Stimulated activated naive CD8-positive, alpha-beta T cell treated with anti-CD3 and anti-CD28 coated beads, Interleukin-15, amount 100 ng/mL, for 72 hours (primary cell): ENCODE measurements at regions not wholly inside any gene's neighbourhood (a gene's known extent, or its start where the extent isn't known, plus 50 kb on each side); places are given as distances from the start of the nearest gene placed in this dataset.
"Not testable (repeated sequence)": the region's sequence is repeated elsewhere in the genome, so short reads cannot be mapped to it uniquely, and the experiment has no call there.

Experiments used
- ATAC-seq: fragments of 150-1000 bp; cut with Tn5 transposase; 2 replicates; pipeline ENCODE4 v1.10.0; 2021; ENCODE audit warnings: mild to moderate bottlenecking, moderate library complexity
- DNase-seq, 2 donors: peaks; one replicate each; pipeline ENCODE4 v3.0.0; 2021 to 2022
- H3K27ac Mint-ChIP-seq, 2 donors: one replicate each; pipeline ENCODE4 v1.8.0; 2022; ENCODE audit warnings: mild to moderate bottlenecking in 2 of 2, mixed read lengths in 2 of 2, moderate library complexity in 2 of 2
- H3K27me3 Mint-ChIP-seq: one replicate; pipeline ENCODE4 v1.8.0; 2022; ENCODE audit warnings: mixed read lengths
- H3K4me1 Mint-ChIP-seq: one replicate; pipeline ENCODE4 v1.8.0; 2022; ENCODE audit warnings: mild to moderate bottlenecking, mixed read lengths
- H3K4me3 Mint-ChIP-seq, 2 donors: one replicate each; pipeline ENCODE4 v1.8.0; 2022; ENCODE audit warnings: mild to moderate bottlenecking in 2 of 2, mixed read lengths in 2 of 2, moderate library complexity in 1 of 2
- H3K9me3 Mint-ChIP-seq, 2 donors: one replicate each; pipeline ENCODE4 v1.8.0; 2022; ENCODE audit warnings: mixed read lengths in 2 of 2

- not testable (repeated sequence) for H3K4me3 Mint-ChIP-seq, DNase-seq, ATAC-seq, H3K27ac Mint-ChIP-seq, H3K27me3 Mint-ChIP-seq, H3K4me1 Mint-ChIP-seq, H3K9me3 Mint-ChIP-seq
Observed at GRCh38 chr2:184327805-184328204, 270.5 kb upstream of the ZNF804A start.

- not testable (repeated sequence) for H3K4me1 Mint-ChIP-seq, H3K27me3 Mint-ChIP-seq, H3K27ac Mint-ChIP-seq
Observed at GRCh38 chr2:184330561-184330960, 267.8 kb upstream of the ZNF804A start.

GRCh38 chr2:184336688-184337087, 261.6 kb upstream of the ZNF804A start:
- ATAC-seq = no peak
- no peak overlapping the region for H3K4me3 Mint-ChIP-seq
- no peak for DNase-seq

More at GRCh38 chr2:184330561-184330960, 267.8 kb upstream of the ZNF804A start:
- not testable (repeated sequence) for ATAC-seq, H3K4me3 Mint-ChIP-seq, H3K9me3 Mint-ChIP-seq, DNase-seq

GRCh38 chr2:184338771-184339170, 259.6 kb upstream of the ZNF804A start:
- no peak for ATAC-seq
- Mint-ChIP-seq H3K27ac (no peak overlapping the region), H3K4me1 (no peaks in the 10 kb centered on the region), H3K9me3 (no peaks in the 10 kb centered on the region), H3K4me3 (no peak overlapping the region), H3K27me3 (no peaks in the 10 kb centered on the region)
- no peak for DNase-seq

More at GRCh38 chr2:184336688-184337087, 261.6 kb upstream of the ZNF804A start:
- H3K4me1 Mint-ChIP-seq = no peaks in the 10 kb centered on the region
- no peaks in the 10 kb centered on the region for H3K27me3 Mint-ChIP-seq
- no peak overlapping the region for H3K27ac Mint-ChIP-seq
- no peaks in the 10 kb centered on the region for H3K9me3 Mint-ChIP-seq

- no peak for DNase-seq
- H3K9me3 Mint-ChIP-seq = no peaks in the 10 kb centered on the region
- H3K27ac Mint-ChIP-seq = no peak overlapping the region
- no peak for ATAC-seq
- H3K4me1 Mint-ChIP-seq = no peaks in the 10 kb centered on the region
- no peak overlapping the region for H3K4me3 Mint-ChIP-seq
- no peaks in the 10 kb centered on the region for H3K27me3 Mint-ChIP-seq
Observed at GRCh38 chr2:184339966-184340365, 258.4 kb upstream of the ZNF804A start.

- ATAC-seq (no peak), DNase-seq (no peak)
- H3K4me3 Mint-ChIP-seq = no peak overlapping the region
- no peaks in the 10 kb centered on the region for H3K4me1 Mint-ChIP-seq
- H3K9me3 Mint-ChIP-seq = peaks cover 11 to 13% of the 10 kb centered on the region in 2 donors
- no peaks in the 10 kb centered on the region for H3K27me3 Mint-ChIP-seq
- peak overlapping the region in 1 of 2 donors; percentile 42 for H3K27ac Mint-ChIP-seq
Observed at GRCh38 chr2:184346338-184346862, 251.9 kb upstream of the ZNF804A start.

- H3K27me3 Mint-ChIP-seq = no peaks in the 10 kb centered on the region
- peaks cover 11 to 13% of the 10 kb centered on the region in 2 donors for H3K9me3 Mint-ChIP-seq
- H3K27ac Mint-ChIP-seq = no peak overlapping the region
- no peaks in the 10 kb centered on the region for H3K4me1 Mint-ChIP-seq
- no peak overlapping the region for H3K4me3 Mint-ChIP-seq
- DNase-seq = no peak
- ATAC-seq = no peak
Observed at GRCh38 chr2:184351126-184351525, 247.2 kb upstream of the ZNF804A start.

- ATAC-seq = no peak
- H3K4me1 Mint-ChIP-seq = no peaks in the 10 kb centered on the region
Observed at GRCh38 chr2:184357033-184357432, 241.3 kb upstream of the ZNF804A start.

GRCh38 chr2:184359379-184359778, 238.9 kb upstream of the ZNF804A start:
- no peak overlapping the region for H3K27ac Mint-ChIP-seq
- no peak for DNase-seq
- no peaks in the 10 kb centered on the region for H3K4me1 Mint-ChIP-seq
- no peak for ATAC-seq
- H3K9me3 Mint-ChIP-seq = peaks cover 0 to 6% of the 10 kb centered on the region in 2 donors
- no peaks in the 10 kb centered on the region for H3K27me3 Mint-ChIP-seq
- no peak overlapping the region for H3K4me3 Mint-ChIP-seq

More at GRCh38 chr2:184357033-184357432, 241.3 kb upstream of the ZNF804A start:
- H3K4me3 Mint-ChIP-seq = no peak overlapping the region
- DNase-seq = no peak
- no peaks in the 10 kb centered on the region for H3K27me3 Mint-ChIP-seq
- no peak overlapping the region for H3K27ac Mint-ChIP-seq
- peaks cover 0 to 6% of the 10 kb centered on the region in 2 donors for H3K9me3 Mint-ChIP-seq

- Mint-ChIP-seq H3K4me3 (no peak overlapping the region), H3K9me3 (peaks cover 0 to 6% of the 10 kb centered on the region in 2 donors), H3K27me3 (no peaks in the 10 kb centered on the region), H3K4me1 (no peaks in the 10 kb centered on the region), H3K27ac (no peak overlapping the region)
- DNase-seq (no peak), ATAC-seq (no peak)
Observed at GRCh38 chr2:184363213-184363612, 235.1 kb upstream of the ZNF804A start.

- no peaks in the 10 kb centered on the region for H3K27me3 Mint-ChIP-seq
- DNase-seq (no peak), ATAC-seq (no peak)
- no peak overlapping the region for H3K4me3 Mint-ChIP-seq
- H3K4me1 Mint-ChIP-seq = no peaks in the 10 kb centered on the region
- H3K9me3 Mint-ChIP-seq = peaks cover 7% of the 10 kb centered on the region in 2 donors
- no peak overlapping the region for H3K27ac Mint-ChIP-seq
Observed at GRCh38 chr2:184367211-184367610, 231.1 kb upstream of the ZNF804A start.

- no peaks in the 10 kb centered on the region for H3K27me3 Mint-ChIP-seq
- DNase-seq = no peak
- H3K4me3 Mint-ChIP-seq = no peak overlapping the region
- no peak overlapping the region for H3K27ac Mint-ChIP-seq
- no peak for ATAC-seq
- peaks cover 7% of the 10 kb centered on the region in 2 donors for H3K9me3 Mint-ChIP-seq
- no peaks in the 10 kb centered on the region for H3K4me1 Mint-ChIP-seq
Observed at GRCh38 chr2:184369307-184369706, 229.0 kb upstream of the ZNF804A start.

- Mint-ChIP-seq H3K27ac (no peak overlapping the region), H3K9me3 (peaks cover 7% of the 10 kb centered on the region in 2 donors), H3K4me3 (no peak overlapping the region), H3K27me3 (no peaks in the 10 kb centered on the region), H3K4me1 (no peaks in the 10 kb centered on the region)
- DNase-seq (no peak), ATAC-seq (no peak)
Observed at GRCh38 chr2:184370954-184371353, 227.4 kb upstream of the ZNF804A start.

GRCh38 chr2:184371641-184372040, 226.7 kb upstream of the ZNF804A start:
- Mint-ChIP-seq H3K4me1 (no peaks in the 10 kb centered on the region), H3K27ac (no peak overlapping the region), H3K4me3 (no peak overlapping the region), H3K9me3 (peaks cover 7% of the 10 kb centered on the region in 2 donors), H3K27me3 (no peaks in the 10 kb centered on the region)
- no peak for ATAC-seq
- no peak for DNase-seq

- Mint-ChIP-seq H3K27me3 (no peaks in the 10 kb centered on the region), H3K9me3 (peaks cover 7% of the 10 kb centered on the region in 2 donors), H3K27ac (no peak overlapping the region), H3K4me1 (no peaks in the 10 kb centered on the region), H3K4me3 (no peak overlapping the region)
- DNase-seq (no peak), ATAC-seq (no peak)
Observed at GRCh38 chr2:184372484-184372883, 225.8 kb upstream of the ZNF804A start.

GRCh38 chr2:184394642-184395041, 203.7 kb upstream of the ZNF804A start:
- Mint-ChIP-seq H3K4me3 (no peak overlapping the region), H3K27me3 (no peaks in the 10 kb centered on the region), H3K9me3 (peaks cover 6 to 9% of the 10 kb centered on the region in 2 donors), H3K27ac (no peak overlapping the region), H3K4me1 (no peaks in the 10 kb centered on the region)
- DNase-seq (no peak), ATAC-seq (no peak)

GRCh38 chr2:184402381-184402780, 195.9 kb upstream of the ZNF804A start:
- no peaks in the 10 kb centered on the region for H3K27me3 Mint-ChIP-seq
- H3K27ac Mint-ChIP-seq = no peak overlapping the region
- H3K4me1 Mint-ChIP-seq = no peaks in the 10 kb centered on the region
- ATAC-seq = no peak
- H3K9me3 Mint-ChIP-seq = peaks cover 3 to 4% of the 10 kb centered on the region in 2 donors
- H3K4me3 Mint-ChIP-seq = no peak overlapping the region
- no peak for DNase-seq
